H1 (cell line): ENCODE measurements at regions not wholly inside any gene's neighbourhood (a gene's known extent, or its start where the extent isn't known, plus 50 kb on each side); places are given as distances from the start of the nearest gene placed in this dataset.

Experiments
- BRCA1 ChIP-seq: IDR thresholded peaks from 2 replicates; pipeline ENCODE4 v1.6.1; 2012; ENCODE audit warnings: low read depth, low read length, improper control_type of control experiment
- CTCF ChIP-seq, 3 experiments: IDR thresholded peaks; 1 replicate in 2 of 3; 2 replicates in 1 of 3; pipeline versions ENCODE4 v1.5.1 to v1.6.1; 2011; ENCODE audit warnings: low read length in 3 of 3, mild to moderate bottlenecking in 3 of 3, inconsistent platforms in 2 of 3, low read depth in 1 of 3, moderate library complexity in 1 of 3; ENCODE audit not compliant: insufficient read depth in 1 of 3; ENCODE audit errors: control extremely low read depth in 1 of 3
- GABPA ChIP-seq: IDR thresholded peaks from 2 replicates; pipeline ENCODE4 v1.6.1; 2011; ENCODE audit warnings: mild to moderate bottlenecking, low read length, moderate library complexity, borderline replicate concordance; ENCODE audit not compliant: insufficient read depth
- POLR2A ChIP-seq, 2 experiments: IDR thresholded peaks; 1 replicate in 1 of 2; 2 replicates in 1 of 2; pipeline ENCODE4 v1.6.1; 2011; ENCODE audit warnings: low read depth in 2 of 2, low read length in 2 of 2, mild to moderate bottlenecking in 2 of 2; ENCODE audit errors: control extremely low read depth in 1 of 2
- RBBP5 ChIP-seq: IDR thresholded peaks from 2 replicates; pipeline ENCODE4 v1.7.1; 2012; ENCODE audit warnings: low read depth, mild to moderate bottlenecking, inconsistent platforms, low read length, moderate library complexity, borderline replicate concordance
- SIN3A ChIP-seq, 2 experiments: IDR thresholded peaks in 1 of 2; conservative IDR thresholded peaks in 1 of 2; 2 replicates each; pipeline ENCODE4 v1.6.1; 2011 to 2012; ENCODE audit warnings: low read length in 2 of 2, improper control_type of control experiment in 1 of 2, low read depth in 1 of 2, mild to moderate bottlenecking in 1 of 2
- SRF ChIP-seq: IDR thresholded peaks from 2 replicates; pipeline ENCODE4 v1.6.1; 2011; ENCODE audit warnings: mild to moderate bottlenecking, low read depth, low read length, moderate library complexity

- no peak for TF ChIP-seq BRCA1
- TF ChIP-seq CTCF (IDR thresholded peaks at IDR 0.05; ENCODE audit: control extremely low read depth in 1 of 3, insufficient read depth in 1 of 3, low read depth in 1 of 3, low read length in 3 of 3): no peak
- TF ChIP-seq GABPA: no peak
- TF ChIP-seq SIN3A (conservative IDR thresholded peaks at IDR 0.05 in 1 of 2, IDR thresholded peaks at IDR 0.05 in 1 of 2; ENCODE audit: low read depth in 1 of 2, low read length in 2 of 2): no peak
- TF ChIP-seq SRF: no peak
- no peak for TF ChIP-seq RBBP5
- TF ChIP-seq POLR2A (IDR thresholded peaks at IDR 0.05; ENCODE audit: control extremely low read depth in 1 of 2, low read depth in 2 of 2, low read length in 2 of 2): no peak
These were observed 324.3 kb upstream of the NDST4 start for GRCh38 chr4:115437739-115438138.
